Endothelial cell of umbilical vein (primary cell): ENCODE measurements at regions not wholly inside any gene's neighbourhood (a gene's known extent, or its start where the extent isn't known, plus 50 kb on each side); places are given as distances from the start of the nearest gene placed in this dataset.

Source experiments
- BruUV-seq: library from RNA; stranded (reverse); fragments of 400-500 nt; replicated peaks from 2 replicates; lab custom pipeline; 2021; lab: Mats Ljungman, UMichigan
- CTCF ChIA-PET: fragments of 300-600, 350-600 bp; sonication (Branson Sonifier 250); formaldehyde crosslinking; loops from one replicate; lab custom pipeline; 2021; ENCODE audit warnings: antibody characterized with exemption, inconsistent platforms; lab: Charles Lee
- POLR2A ChIA-PET: fragments of 300-600, 350-600 bp; sonication (Branson Sonifier 250); formaldehyde crosslinking; loops from one replicate; lab custom pipeline; 2021; ENCODE audit warnings: antibody characterized with exemption, inconsistent platforms; lab: Charles Lee
- DNase-seq: peaks from one replicate; pipeline ENCODE4 v3.0.0-alpha.2; 2011; ENCODE audit warnings: low read depth, low spot score
- FAIRE-seq: peaks from 2 replicates; lab custom pipeline; 2011; peaks lifted over from hg19 to GRCh38; lab: Jason Lieb, UNC
- H2AFZ ChIP-seq: 2 replicates; pipeline ENCODE4 v1.6.0; 2012; ENCODE audit warnings: low read depth, low read length, control low read depth, inconsistent platforms
- H3K27ac ChIP-seq: 2 replicates; pipeline ENCODE4 v1.5.1; 2011; ENCODE audit warnings: low read depth, mild to moderate bottlenecking, control low read depth, low read length, moderate library complexity; ENCODE audit not compliant: insufficient read depth
- H3K27me3 ChIP-seq, 2 experiments: 2 replicates each; pipeline versions ENCODE4 v1.6.0 to v1.6.1; 2011; ENCODE audit warnings: low read length in 2 of 2, mixed read lengths in 1 of 2; ENCODE audit not compliant: control insufficient read depth in 2 of 2, insufficient read depth in 2 of 2
- H3K36me3 ChIP-seq, 2 experiments: 2 replicates in 1 of 2; 3 replicates in 1 of 2; pipeline ENCODE4 v1.5.1; 2011; ENCODE audit warnings: low read length in 2 of 2, mild to moderate bottlenecking in 1 of 2, moderate library complexity in 1 of 2; ENCODE audit not compliant: control insufficient read depth in 2 of 2, insufficient read depth in 2 of 2; ENCODE audit errors: extremely low read depth in 1 of 2
- H3K4me1 ChIP-seq: 3 replicates; pipeline ENCODE4 v1.5.1; 2011; ENCODE audit warnings: mild to moderate bottlenecking, low read length; ENCODE audit not compliant: control insufficient read depth, insufficient read depth; ENCODE audit errors: extremely low read depth
- H3K4me2 ChIP-seq: 2 replicates; pipeline ENCODE4 v1.6.1; 2011; ENCODE audit warnings: low read length, control low read depth, mixed read lengths; ENCODE audit not compliant: insufficient read depth
- H3K4me3 ChIP-seq, 3 experiments: fragments of 200-600 bp in 1 of 3; sonication (generic), shearing (Covaris generic) in 1 of 3; replicated peaks in 1 of 3; 2 replicates each; pipeline ENCODE4 v1.5.1; 2011 to 2016; ENCODE audit warnings: control low read depth in 3 of 3, low read length in 3 of 3, mild to moderate bottlenecking in 2 of 3, inconsistent platforms in 1 of 3, low read depth in 1 of 3, moderate library complexity in 1 of 3; ENCODE audit not compliant: insufficient read depth in 1 of 3
- H3K79me2 ChIP-seq: 2 replicates; pipeline ENCODE4 v1.6.0; 2012; ENCODE audit warnings: low read length, inconsistent platforms; ENCODE audit not compliant: control insufficient read depth, insufficient read depth
- H3K9ac ChIP-seq: replicated peaks from 2 replicates; pipeline ENCODE3; 2011; ENCODE audit warnings: low read length, control low read depth; ENCODE audit not compliant: insufficient read depth; ENCODE audit errors: extremely low read depth
- H3K9me1 ChIP-seq: replicated peaks from 3 replicates; pipeline ENCODE4 v1.6.0; 2011; ENCODE audit warnings: mild to moderate bottlenecking, low read length; ENCODE audit not compliant: control insufficient read depth, insufficient read depth; ENCODE audit errors: extremely low read depth
- H3K9me3 ChIP-seq: replicated peaks from 2 replicates; pipeline ENCODE4 v1.5.1; 2012; ENCODE audit warnings: low read length, inconsistent platforms; ENCODE audit not compliant: control insufficient read depth, insufficient read depth
- H4K20me1 ChIP-seq: replicated peaks from 2 replicates; pipeline ENCODE3; 2011; ENCODE audit warnings: mild to moderate bottlenecking, low read length; ENCODE audit not compliant: control insufficient read depth, insufficient read depth; ENCODE audit errors: extremely low read depth
- CTCF ChIP-seq, 2 donors: IDR thresholded peaks; 1 replicate in 1 of 2; 2 replicates in 1 of 2; pipeline ENCODE4 v1.5.1; 2011; ENCODE audit warnings: low read length in 2 of 2, mild to moderate bottlenecking in 2 of 2, moderate library complexity in 2 of 2, control low read depth in 1 of 2, inconsistent platforms in 1 of 2, low read depth in 1 of 2; ENCODE audit not compliant: insufficient read depth in 1 of 2; ENCODE audit errors: extremely low read depth in 1 of 2
- EZH2 ChIP-seq: IDR thresholded peaks from 2 replicates; pipeline ENCODE4 v1.6.1; 2012; ENCODE audit warnings: borderline replicate concordance, low read depth, mild to moderate bottlenecking, moderate library complexity, low read length, inconsistent platforms; ENCODE audit not compliant: severe bottlenecking
- FOS ChIP-seq: IDR thresholded peaks from 2 replicates; pipeline ENCODE4 v1.6.1; 2011; ENCODE audit warnings: mild to moderate bottlenecking, low read length, moderate library complexity, borderline replicate concordance; ENCODE audit not compliant: insufficient read depth
- GATA2 ChIP-seq: IDR thresholded peaks from 2 replicates; pipeline ENCODE4 v1.7.0; 2011; ENCODE audit warnings: low read depth, mild to moderate bottlenecking, moderate library complexity, mixed read lengths, low read length; ENCODE audit not compliant: insufficient read length, insufficient read depth
- JUN ChIP-seq: IDR thresholded peaks from 2 replicates; pipeline ENCODE4 v1.6.1; 2011; ENCODE audit warnings: borderline replicate concordance, low read depth; ENCODE audit not compliant: insufficient read length, insufficient read depth
- MAX ChIP-seq: IDR thresholded peaks from 2 replicates; pipeline ENCODE4 v1.6.1; 2011; ENCODE audit not compliant: insufficient read depth, insufficient read length
- MYC ChIP-seq: IDR thresholded peaks from one replicate; pipeline ENCODE4 v1.6.1; 2011; ENCODE audit warnings: mild to moderate bottlenecking, low read depth, low read length
- POLR2A ChIP-seq: IDR thresholded peaks from 2 replicates; pipeline ENCODE4 v1.6.1; 2012; ENCODE audit warnings: low read depth, mild to moderate bottlenecking, control low read depth, low read length
- POLR2AphosphoS5 ChIP-seq: IDR thresholded peaks from 2 replicates; pipeline ENCODE4 v1.6.1; 2012; ENCODE audit warnings: low read depth, mild to moderate bottlenecking, control low read depth, low read length, moderate library complexity; ENCODE audit not compliant: insufficient read depth
- dilution Hi-C: fragments of 300-500 bp; cut with MboI; formaldehyde crosslinking; loops from one replicate; pipeline ENCODE4 v1.15.0; 2019; ENCODE audit warnings: low sequenced_read_pairs; ENCODE audit not compliant: extremely low pct_ligation_motif_present
- intact Hi-C: fragments of 100-400 bp; cut with micrococcal nuclease; formaldehyde crosslinking; loops from one replicate; pipeline ENCODE4 v1.10.0; 2022

DNA sequence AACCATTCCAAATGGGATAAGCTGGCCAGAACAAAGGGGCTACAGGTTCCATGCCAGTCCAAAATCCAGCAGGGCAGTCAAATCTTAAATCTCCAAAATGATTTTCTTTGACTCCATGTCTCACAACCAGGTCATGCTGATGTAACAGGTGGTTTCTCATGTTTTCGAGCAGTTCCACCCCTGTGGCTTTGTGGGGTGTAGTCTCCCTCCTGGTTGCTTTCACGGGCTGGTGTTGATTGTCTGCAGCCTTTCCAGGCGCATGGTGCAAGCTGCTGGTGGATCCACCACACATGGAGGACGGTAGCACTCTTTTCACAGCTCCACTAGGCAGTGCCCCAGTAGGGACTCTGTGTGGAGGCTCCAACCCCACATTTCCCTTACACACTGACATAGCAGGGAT is 425.5 kb upstream of the FTMT start:
- Histone ChIP-seq H3K4me1 (no peaks in the 10 kb centered on the region), H3K27ac (no peak overlapping the region), H2AFZ (no peak overlapping the region), H3K27me3 (no peaks in the 10 kb centered on the region), H3K4me3 (no peak overlapping the region), H3K9me3 (no peaks in the 10 kb centered on the region), H4K20me1 (no peaks in the 10 kb centered on the region), H3K36me3 (no peaks in the 10 kb centered on the region), H3K9me1 (no peaks in the 10 kb centered on the region), H3K79me2 (no peaks in the 10 kb centered on the region), H3K9ac (no peak overlapping the region), H3K4me2 (no peak overlapping the region)
- FAIRE-seq (no peak), DNase-seq (no peak)
- ChIA-PET CTCF (no interaction called here), POLR2A (no interaction called here)
- dilution Hi-C loops (no loop called here), intact Hi-C loops (no loop called here)
- no peak for TF ChIP-seq MYC
- no peak for TF ChIP-seq POLR2AphosphoS5
- TF ChIP-seq JUN, result no peak
- TF ChIP-seq EZH2, result no peak
- no peak for TF ChIP-seq MAX
- no peak for TF ChIP-seq CTCF (IDR thresholded peaks at IDR 0.05; ENCODE audit: extremely low read depth in 1 of 2, insufficient read depth in 1 of 2, low read depth in 1 of 2, low read length in 2 of 2)
- TF ChIP-seq FOS, result no peak
- TF ChIP-seq GATA2, result no peak
- no peak for TF ChIP-seq POLR2A
- BruUV-seq, result no TSS peak
